ENCODE measurements at regions not wholly inside any gene's neighbourhood (a gene's known extent, or its start where the extent isn't known, plus 50 kb on each side); places are given as distances from the start of the nearest gene placed in this dataset.
"Not testable (repeated sequence)": the region's sequence is repeated elsewhere in the genome, so short reads cannot be mapped to it uniquely, and the experiment has no call there.

DNA sequence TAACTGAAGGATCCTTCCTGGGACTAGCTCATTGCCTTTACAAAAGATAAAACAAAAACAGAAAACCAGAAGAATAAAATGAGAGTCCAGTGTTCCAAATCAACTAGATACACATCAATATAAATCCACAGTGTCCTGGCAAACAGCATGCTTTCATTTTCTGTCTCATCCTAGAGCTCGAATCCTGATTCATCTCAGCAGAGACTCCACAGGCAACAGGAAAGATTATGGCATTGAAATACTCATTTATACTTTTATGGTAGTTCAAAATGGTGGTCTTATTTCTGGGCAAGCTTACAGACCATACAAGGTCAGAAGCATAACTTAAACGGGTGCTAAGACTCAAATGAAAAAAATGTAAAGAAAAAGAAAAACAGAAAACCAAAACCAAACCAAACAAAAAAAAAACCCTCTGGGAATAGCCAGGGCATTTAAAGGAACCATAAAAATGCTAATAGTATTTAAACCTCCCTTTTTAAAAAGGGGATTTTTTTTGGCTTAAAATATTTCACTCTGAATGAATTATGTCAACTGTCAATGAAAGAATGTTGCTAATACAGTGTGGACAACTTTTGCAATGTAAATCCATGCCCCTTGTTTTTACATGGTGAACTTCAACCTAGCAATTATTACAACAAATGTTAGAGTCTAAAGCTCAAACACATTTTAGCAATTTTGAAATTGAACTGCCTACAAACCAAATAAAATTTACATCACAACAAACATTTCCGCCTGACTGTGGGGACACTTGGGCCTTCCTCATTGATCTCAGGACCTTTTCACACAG is 57.9 kb downstream of the GPR101 start:
- DNase-seq (ENCODE audit: low read depth), result peak; percentile 20

DNA sequence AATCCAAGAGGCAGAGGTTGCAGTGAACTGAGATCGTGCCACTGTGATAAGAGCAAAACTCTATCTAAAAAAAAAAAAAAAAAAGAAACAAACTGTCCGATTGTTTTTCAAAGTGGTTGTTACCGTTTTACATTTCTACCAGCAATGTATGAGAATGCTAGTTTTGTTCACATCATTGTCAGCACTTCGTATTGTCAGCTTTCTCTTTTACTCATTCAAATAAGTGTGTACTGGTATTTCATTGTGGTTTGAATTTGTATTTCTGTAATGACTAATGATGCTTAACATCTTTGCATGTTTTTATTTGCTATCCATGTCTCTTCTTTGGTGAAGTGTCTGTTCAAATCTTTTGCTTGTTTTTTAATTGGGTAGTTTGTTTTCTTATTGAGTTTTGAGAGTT is 65.8 kb downstream of the GPR101 start:
- no peak for DNase-seq (ENCODE audit: low read depth)

DNA sequence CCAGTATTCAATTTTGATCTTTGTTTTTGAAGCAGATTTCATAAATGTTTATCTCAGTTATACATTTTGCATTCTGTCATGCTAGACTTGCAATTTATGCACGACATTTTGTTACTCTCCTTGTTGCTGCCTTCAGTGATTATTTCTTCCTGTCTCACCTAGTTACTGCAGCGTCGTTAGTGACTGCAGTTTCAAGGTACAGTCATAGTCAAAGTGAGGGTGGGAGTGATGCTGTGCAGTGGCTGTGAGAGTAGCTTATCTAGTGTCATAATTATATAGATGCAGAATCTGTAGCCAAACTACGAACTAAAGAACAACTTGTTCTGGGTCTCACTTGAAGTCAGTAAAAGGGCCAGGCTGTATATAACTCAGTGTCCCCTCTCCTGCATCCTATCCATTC is 69.8 kb downstream of the GPR101 start:
- DNase-seq (ENCODE audit: low read depth), result no peak

DNA sequence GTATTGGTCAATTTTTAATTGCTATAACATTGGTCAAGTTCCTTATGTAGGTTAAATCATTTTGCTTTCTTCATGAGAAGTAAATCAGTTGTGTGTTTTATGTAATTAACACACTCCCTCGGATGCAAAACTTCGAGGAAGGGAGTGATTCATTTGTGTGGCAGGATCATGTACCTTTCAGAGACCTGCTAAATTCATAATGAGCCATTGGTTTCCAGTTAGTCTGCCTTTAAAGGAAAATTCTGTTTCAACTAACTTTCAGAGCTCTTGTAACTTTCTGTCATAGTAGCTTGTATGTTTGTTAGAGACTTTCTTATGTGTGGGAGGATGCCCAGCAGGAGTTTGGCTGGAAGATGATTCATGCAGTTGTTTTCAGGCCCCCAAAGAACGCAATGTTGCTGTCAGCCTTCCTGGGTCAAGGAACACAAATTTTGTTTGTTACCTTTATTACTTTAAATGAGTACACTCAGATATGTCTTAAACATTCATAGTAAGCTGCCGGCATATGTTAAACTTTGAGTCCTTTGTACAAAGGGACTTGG is 72.1 kb downstream of the GPR101 start:
- no peak for DNase-seq (ENCODE audit: low read depth)

DNA sequence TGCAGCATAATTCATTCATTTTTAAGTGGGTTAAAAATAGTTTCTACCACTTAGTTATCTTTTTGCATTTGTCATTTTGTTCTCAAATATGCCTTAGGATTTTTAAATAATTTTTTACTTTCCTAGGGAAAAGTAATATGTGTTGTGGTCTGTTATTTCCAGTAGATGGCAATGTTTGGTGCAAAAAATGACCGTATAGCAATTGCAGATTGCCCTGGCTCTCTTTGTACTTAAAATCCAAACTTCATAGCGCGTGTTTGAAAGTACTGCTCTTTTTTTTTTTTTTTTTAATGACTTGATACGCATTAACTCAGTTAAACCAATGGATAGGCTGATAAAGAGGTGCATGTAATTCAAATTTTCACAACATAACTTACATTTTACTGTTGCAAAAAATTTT is 74.4 kb upstream of the RBMX start:
- peak; percentile 44 for DNase-seq (ENCODE audit: low read depth)

DNA sequence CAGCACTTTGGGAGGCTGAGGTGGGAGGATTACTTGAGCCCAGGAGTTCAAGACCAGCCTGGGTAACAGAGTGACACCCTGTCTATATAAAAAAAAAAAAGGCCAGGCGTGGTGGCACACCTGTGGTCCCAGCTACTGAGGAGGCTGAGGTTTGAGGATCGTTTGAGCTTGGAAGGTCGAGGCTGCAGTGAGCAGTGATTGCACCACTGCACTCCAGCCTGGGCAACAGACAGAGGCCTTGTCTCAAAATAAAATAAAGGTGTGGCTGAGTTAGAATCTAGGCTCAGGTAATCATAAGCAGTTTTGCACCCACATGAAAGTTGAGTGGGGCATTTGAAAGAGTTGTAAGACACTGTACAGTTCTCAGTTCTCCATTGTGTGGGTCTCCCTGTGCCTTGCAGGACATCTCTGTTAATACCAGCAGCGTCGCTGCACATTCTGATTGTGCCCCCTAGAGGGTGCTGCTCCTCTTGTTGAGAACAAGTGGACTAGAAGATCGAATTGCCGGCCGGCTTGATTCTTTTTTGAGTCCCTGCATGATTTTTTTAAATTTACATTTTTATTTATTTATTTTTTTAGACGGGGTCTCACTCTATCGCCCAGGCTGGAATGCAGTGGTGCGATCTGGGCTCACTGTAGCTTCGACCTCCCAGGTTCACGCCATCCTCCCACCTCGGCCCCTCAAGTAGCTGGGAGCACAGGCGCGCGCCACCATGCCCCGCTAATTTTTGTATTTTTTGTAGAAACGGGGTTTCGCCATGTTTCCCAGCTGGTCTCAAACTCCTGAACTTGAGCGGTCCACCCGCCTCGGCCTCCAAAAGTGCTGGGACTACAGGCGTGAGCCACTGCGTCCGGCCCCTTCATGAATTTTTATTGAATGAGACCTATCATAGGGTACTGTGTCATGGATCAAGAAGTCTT is 73.6 kb upstream of the RBMX start:
- DNase-seq (ENCODE audit: low read depth), result peak; percentile 82

DNA sequence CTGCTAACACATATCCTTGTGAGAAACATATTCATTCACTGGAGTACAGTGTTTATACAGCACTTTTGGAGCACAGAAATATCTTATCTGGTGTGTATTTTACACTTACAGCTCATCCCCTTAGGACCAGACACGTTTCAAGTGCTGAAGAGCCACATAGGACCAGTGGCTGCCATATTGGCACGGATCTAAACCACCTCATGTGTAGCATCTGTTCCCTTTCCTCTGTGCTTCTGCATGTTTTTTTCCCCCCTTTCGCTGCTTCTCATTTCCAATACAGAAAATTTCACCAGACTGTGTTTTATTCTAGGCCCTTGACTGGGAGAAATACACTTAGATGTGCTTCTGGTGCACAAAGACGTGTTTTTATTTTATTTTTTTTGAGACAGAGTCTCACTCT is 69.7 kb upstream of the RBMX start:
- no peak for DNase-seq (ENCODE audit: low read depth)

DNA sequence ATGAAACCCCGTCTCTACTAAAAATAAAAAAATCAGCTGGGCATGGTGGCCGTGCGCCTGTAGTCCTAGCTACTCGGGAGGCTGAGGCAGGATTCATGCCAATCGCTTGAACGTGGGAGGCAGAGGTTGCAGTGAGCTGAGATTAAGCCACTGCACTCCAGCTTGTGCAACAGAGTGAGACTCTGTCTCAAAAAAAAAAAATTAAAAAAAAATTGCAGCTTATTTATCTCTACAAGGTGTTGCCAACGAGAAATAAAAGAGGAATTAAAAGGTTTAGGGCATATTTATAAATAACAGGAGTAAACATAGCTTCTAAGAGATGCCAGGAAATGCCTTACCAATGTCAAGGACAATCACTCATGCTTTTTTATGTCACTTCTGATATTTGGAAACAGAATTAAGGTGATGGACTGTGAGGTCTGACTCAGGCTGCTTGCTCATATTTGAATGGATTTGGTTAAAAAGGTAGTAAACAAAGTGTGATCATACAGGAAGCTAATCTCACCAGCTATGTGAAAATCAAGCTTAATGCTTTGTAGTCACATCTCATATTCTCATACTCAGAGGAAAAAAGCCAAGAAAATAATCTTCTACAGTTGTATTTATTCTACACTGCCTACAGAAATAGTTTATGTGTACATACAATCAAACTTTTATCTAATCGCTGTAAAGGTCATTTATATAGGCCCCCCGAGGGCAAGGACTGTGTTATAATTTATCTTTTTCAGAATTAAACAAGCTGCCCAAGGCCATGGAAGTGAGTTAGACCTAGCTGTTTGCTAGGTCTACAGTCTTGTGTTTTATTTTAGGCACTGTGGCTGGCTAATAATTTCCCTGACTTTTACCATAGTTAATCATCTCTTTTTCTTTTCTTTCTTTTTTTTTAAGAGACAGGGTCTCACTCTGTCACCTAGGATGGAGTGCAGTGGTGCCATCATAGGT is 61.1 kb upstream of the RBMX start:
- peak; percentile 46 for DNase-seq (ENCODE audit: low read depth)

DNA sequence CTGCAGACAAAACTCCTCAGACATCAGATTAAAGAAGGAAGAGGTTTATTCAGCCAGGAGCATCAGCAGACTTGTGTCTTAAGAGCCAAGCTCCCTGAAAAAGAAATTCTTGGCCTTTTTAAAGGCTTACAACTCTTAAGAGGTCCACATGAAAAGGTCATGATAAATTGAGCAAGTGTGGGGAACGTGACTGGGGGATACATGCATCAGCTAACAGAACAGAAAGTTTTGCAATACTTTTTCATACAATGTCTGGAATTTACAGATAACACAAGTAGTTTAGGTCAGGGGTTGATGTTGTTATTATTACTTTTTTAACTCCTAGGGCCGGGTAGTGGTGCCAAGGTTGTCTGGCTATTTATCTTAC is 55.6 kb upstream of the RBMX start:
- DNase-seq (ENCODE audit: low read depth), result no peak

DNA sequence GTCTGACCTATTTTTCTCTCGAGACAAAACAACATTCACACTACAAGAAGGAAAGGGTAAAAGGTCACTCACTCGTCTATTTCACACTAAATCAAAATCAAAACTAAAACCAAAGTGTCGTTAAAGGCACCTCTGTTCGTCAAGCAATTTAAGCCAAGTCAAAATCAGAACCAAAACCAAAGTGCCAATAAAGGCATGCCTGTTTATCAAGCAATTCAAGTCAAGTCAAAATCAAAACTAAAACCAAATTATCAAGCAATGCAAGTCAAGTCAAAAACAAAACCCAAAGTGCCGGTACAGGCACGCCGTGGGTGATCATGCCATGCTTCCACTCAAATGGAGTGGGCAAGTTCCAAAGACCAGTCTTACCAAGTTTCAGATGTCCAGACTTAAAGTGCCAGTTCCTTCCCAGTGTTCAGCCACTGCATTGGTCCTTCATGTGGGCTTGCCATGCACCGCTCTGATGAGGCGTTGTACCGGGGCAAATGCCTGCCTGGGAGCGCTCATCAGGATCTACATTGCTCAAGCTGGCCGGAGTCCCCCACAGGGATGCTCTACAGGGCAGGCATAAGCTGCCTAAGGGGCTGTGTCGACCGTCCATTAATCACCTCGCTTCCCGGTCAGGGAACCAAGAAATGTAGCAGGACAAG is 55.1 kb upstream of the RBMX start:
- DNase-seq (ENCODE audit: low read depth), result not testable (repeated sequence)

DNA sequence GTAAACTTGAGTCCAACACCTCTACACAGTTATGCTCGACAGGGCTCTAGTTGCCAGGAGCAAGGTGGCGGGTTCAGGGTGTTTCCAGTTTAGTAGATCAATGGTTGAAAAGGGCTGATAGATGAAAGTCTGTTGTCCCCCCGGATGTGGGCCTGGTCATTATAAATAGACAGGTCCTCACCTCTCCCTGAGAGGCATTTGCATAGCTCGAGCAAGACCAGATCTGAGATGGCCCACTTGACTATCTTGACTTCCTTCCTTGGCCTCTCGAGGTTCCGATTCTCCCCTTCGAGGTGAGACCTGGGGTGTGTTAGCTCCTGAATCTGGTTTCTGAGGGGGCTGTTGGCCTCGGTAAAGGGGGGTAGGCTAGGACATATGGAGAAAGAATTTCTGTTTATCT is 54.1 kb upstream of the RBMX start:
- DNase-seq (ENCODE audit: low read depth), result not testable (repeated sequence)

DNA sequence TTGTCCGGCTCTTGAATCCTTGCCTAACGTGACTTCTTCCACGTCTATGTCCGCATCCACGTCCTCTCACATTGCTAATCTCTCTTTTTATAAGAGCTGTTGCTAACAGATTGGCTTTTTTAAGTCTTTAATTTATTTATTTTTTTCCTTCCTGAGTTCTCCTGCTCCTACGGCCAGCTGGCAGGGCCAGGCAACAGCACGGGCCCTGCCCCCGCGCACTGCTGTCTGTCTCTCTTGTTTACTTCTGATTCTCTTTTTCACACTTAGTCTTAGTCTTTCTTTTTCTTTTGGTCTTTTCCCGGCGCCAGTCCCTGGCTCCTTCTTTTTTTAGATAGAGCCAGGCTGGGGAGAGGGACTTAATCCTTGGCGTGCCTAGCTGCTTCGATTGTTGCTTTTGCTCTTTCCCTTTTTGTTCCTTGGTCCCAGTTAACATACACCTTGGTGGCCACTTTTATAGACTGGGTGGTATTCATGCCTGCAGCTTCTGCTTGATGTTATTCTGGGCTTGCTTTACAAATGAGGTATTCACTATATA is 53.2 kb upstream of the RBMX start:
- no peak for DNase-seq (ENCODE audit: low read depth)

DNA sequence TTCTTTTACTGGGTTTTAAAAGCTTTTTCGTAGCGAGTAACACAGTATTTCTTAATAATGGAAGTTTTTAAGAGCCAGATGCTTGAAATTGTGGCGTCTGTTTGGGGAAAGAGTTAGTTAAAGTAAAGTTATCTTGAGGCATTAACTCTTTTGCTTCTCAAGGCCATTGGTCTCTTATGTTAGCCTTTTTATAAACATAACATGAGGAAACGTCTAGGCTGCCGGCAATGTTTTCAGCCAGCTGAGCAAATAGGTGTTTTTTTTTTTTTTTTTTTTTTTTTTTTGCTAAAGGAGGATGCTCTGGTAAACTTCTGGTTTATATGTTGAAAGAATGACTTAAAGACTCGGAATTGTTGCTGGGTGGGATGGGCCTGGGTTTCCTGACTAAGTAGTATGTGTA is 51.1 kb upstream of the RBMX start:
- no peak for DNase-seq (ENCODE audit: low read depth)

Data from M059J (cell line).